ENCODE measurements at regions not wholly inside any gene's neighbourhood (a gene's known extent, or its start where the extent isn't known, plus 50 kb on each side); places are given as distances from the start of the nearest gene placed in this dataset.
A peak's percentile ranks its signal among the peaks of the same experiment; 100 is the strongest.
"Not testable (repeated sequence)": the region's sequence is repeated elsewhere in the genome, so short reads cannot be mapped to it uniquely, and the experiment has no call there.

GRCh38 chr2:91768301-91768700 is 3076.8 kb downstream of the RPIA start:
- not testable (repeated sequence) for H2BK120ac ChIP-seq (ENCODE audit: low read depth, low read length); H3K4me1 ChIP-seq (ENCODE audit: control insufficient read depth in 2 of 2, insufficient read depth in 1 of 2, low read depth in 1 of 2, low read length in 2 of 2); H3K23ac ChIP-seq (ENCODE audit: low read depth, low read length, poor library complexity); H3K4me3 ChIP-seq (ENCODE audit: low read length in 2 of 2); H2AFZ ChIP-seq (ENCODE audit: low read length); H3K4me2 ChIP-seq (ENCODE audit: insufficient read depth, low read length, poor library complexity, severe bottlenecking); H3K27ac ChIP-seq (replicated peaks; ENCODE audit: low read length); H3K4ac ChIP-seq (ENCODE audit: low read length); H2BK12ac ChIP-seq (ENCODE audit: low read length); H3K9ac ChIP-seq (ENCODE audit: low read depth, low read length, poor library complexity); H3K79me1 ChIP-seq (ENCODE audit: low read depth, low read length); H4K91ac ChIP-seq (ENCODE audit: low read depth, low read length, poor library complexity); H2BK5ac ChIP-seq (ENCODE audit: low read length); H3K27me3 ChIP-seq (ENCODE audit: control insufficient read depth in 3 of 3, insufficient read depth in 3 of 3, low read depth in 1 of 3, low read length in 3 of 3); H4K8ac ChIP-seq (ENCODE audit: low read depth, low read length); DNase-seq (ENCODE audit: low spot score); H2BK15ac ChIP-seq (ENCODE audit: low read length); H3K36me3 ChIP-seq (replicated peaks in 1 of 2; ENCODE audit: control insufficient read depth in 2 of 2, insufficient read depth in 2 of 2, low read length in 2 of 2); H2AK5ac ChIP-seq (ENCODE audit: low read depth, low read length); H3K14ac ChIP-seq (ENCODE audit: low read length); H3K9me3 ChIP-seq (replicated peaks in 1 of 2; ENCODE audit: control insufficient read depth in 2 of 2, insufficient read depth in 1 of 2, low read depth in 1 of 2, low read length in 2 of 2)
- no CpG with 5 or more reads among the region's 3 CpGs for WGBS, 2 donors (ENCODE audit: extremely low coverage in 2 of 2, insufficient read length in 2 of 2, insufficient replicate concordance in 1 of 2)
- H3K18ac ChIP-seq (ENCODE audit: low read length), result peak overlapping the region; percentile 13

- not testable (repeated sequence) for H3K4me1 ChIP-seq (ENCODE audit: control insufficient read depth in 2 of 2, insufficient read depth in 1 of 2, low read depth in 1 of 2, low read length in 2 of 2); H3K4me2 ChIP-seq (ENCODE audit: insufficient read depth, low read length, poor library complexity, severe bottlenecking); H3K9me3 ChIP-seq (replicated peaks in 1 of 2; ENCODE audit: control insufficient read depth in 2 of 2, insufficient read depth in 1 of 2, low read depth in 1 of 2, low read length in 2 of 2); H2BK5ac ChIP-seq (ENCODE audit: low read length); H3K9ac ChIP-seq (ENCODE audit: low read depth, low read length, poor library complexity); H2BK120ac ChIP-seq (ENCODE audit: low read depth, low read length); H3K4me3 ChIP-seq (ENCODE audit: low read length in 2 of 2); H3K79me1 ChIP-seq (ENCODE audit: low read depth, low read length); H2AK5ac ChIP-seq (ENCODE audit: low read depth, low read length); DNase-seq (ENCODE audit: low spot score); H4K91ac ChIP-seq (ENCODE audit: low read depth, low read length, poor library complexity); H2BK15ac ChIP-seq (ENCODE audit: low read length); H3K14ac ChIP-seq (ENCODE audit: low read length); H2BK12ac ChIP-seq (ENCODE audit: low read length); H3K18ac ChIP-seq (ENCODE audit: low read length); H2AFZ ChIP-seq (ENCODE audit: low read length); H3K27me3 ChIP-seq (ENCODE audit: control insufficient read depth in 3 of 3, insufficient read depth in 3 of 3, low read depth in 1 of 3, low read length in 3 of 3); H3K23ac ChIP-seq (ENCODE audit: low read depth, low read length, poor library complexity); H3K27ac ChIP-seq (replicated peaks; ENCODE audit: low read length); H4K8ac ChIP-seq (ENCODE audit: low read depth, low read length); H3K4ac ChIP-seq (ENCODE audit: low read length); H3K36me3 ChIP-seq (replicated peaks in 1 of 2; ENCODE audit: control insufficient read depth in 2 of 2, insufficient read depth in 2 of 2, low read length in 2 of 2)
- no CpG with 5 or more reads among the region's 9 CpGs for WGBS, 2 donors (ENCODE audit: extremely low coverage in 2 of 2, insufficient read length in 2 of 2, insufficient replicate concordance in 1 of 2)
Observed at GRCh38 chr2:91768997-91769396, 3077.5 kb downstream of the RPIA start.

- not testable (repeated sequence) for H3K9me3 ChIP-seq (replicated peaks in 1 of 2; ENCODE audit: control insufficient read depth in 2 of 2, insufficient read depth in 1 of 2, low read depth in 1 of 2, low read length in 2 of 2)
Observed at GRCh38 chr2:91770046-91770575, 3078.6 kb downstream of the RPIA start.

GRCh38 chr2:91771604-91772003 is 3080.1 kb downstream of the RPIA start:
- H3K23ac ChIP-seq (ENCODE audit: low read depth, low read length, poor library complexity); H4K8ac ChIP-seq (ENCODE audit: low read depth, low read length); H2BK120ac ChIP-seq (ENCODE audit: low read depth, low read length); H3K18ac ChIP-seq (ENCODE audit: low read length); H3K27ac ChIP-seq (replicated peaks; ENCODE audit: low read length); DNase-seq (ENCODE audit: low spot score); H3K79me1 ChIP-seq (ENCODE audit: low read depth, low read length); H2BK15ac ChIP-seq (ENCODE audit: low read length); H2BK5ac ChIP-seq (ENCODE audit: low read length); H3K4me3 ChIP-seq (ENCODE audit: low read length in 2 of 2); H2AFZ ChIP-seq (ENCODE audit: low read length); H3K14ac ChIP-seq (ENCODE audit: low read length); H3K9ac ChIP-seq (ENCODE audit: low read depth, low read length, poor library complexity); H3K36me3 ChIP-seq (replicated peaks in 1 of 2; ENCODE audit: control insufficient read depth in 2 of 2, insufficient read depth in 2 of 2, low read length in 2 of 2); H3K4me2 ChIP-seq (ENCODE audit: insufficient read depth, low read length, poor library complexity, severe bottlenecking); H3K27me3 ChIP-seq (ENCODE audit: control insufficient read depth in 3 of 3, insufficient read depth in 3 of 3, low read depth in 1 of 3, low read length in 3 of 3); H4K91ac ChIP-seq (ENCODE audit: low read depth, low read length, poor library complexity); H3K4me1 ChIP-seq (ENCODE audit: control insufficient read depth in 2 of 2, insufficient read depth in 1 of 2, low read depth in 1 of 2, low read length in 2 of 2); H3K4ac ChIP-seq (ENCODE audit: low read length); H2BK12ac ChIP-seq (ENCODE audit: low read length); H2AK5ac ChIP-seq (ENCODE audit: low read depth, low read length); H3K9me3 ChIP-seq (replicated peaks in 1 of 2; ENCODE audit: control insufficient read depth in 2 of 2, insufficient read depth in 1 of 2, low read depth in 1 of 2, low read length in 2 of 2): not testable (repeated sequence)
- WGBS, 2 donors (ENCODE audit: extremely low coverage in 2 of 2, insufficient read length in 2 of 2, insufficient replicate concordance in 1 of 2), result no CpG with 5 or more reads among the region's 4 CpGs

More at GRCh38 chr2:91770046-91770575, 3078.6 kb downstream of the RPIA start:
- not testable (repeated sequence) for H2BK15ac ChIP-seq (ENCODE audit: low read length); H3K4me2 ChIP-seq (ENCODE audit: insufficient read depth, low read length, poor library complexity, severe bottlenecking); H2BK5ac ChIP-seq (ENCODE audit: low read length); H3K4me3 ChIP-seq (ENCODE audit: low read length in 2 of 2); H3K9ac ChIP-seq (ENCODE audit: low read depth, low read length, poor library complexity); H3K4me1 ChIP-seq (ENCODE audit: control insufficient read depth in 2 of 2, insufficient read depth in 1 of 2, low read depth in 1 of 2, low read length in 2 of 2); H2BK12ac ChIP-seq (ENCODE audit: low read length); H3K4ac ChIP-seq (ENCODE audit: low read length); H3K18ac ChIP-seq (ENCODE audit: low read length); H3K36me3 ChIP-seq (replicated peaks in 1 of 2; ENCODE audit: control insufficient read depth in 2 of 2, insufficient read depth in 2 of 2, low read length in 2 of 2); H3K14ac ChIP-seq (ENCODE audit: low read length); H3K27me3 ChIP-seq (ENCODE audit: control insufficient read depth in 3 of 3, insufficient read depth in 3 of 3, low read depth in 1 of 3, low read length in 3 of 3); H2BK120ac ChIP-seq (ENCODE audit: low read depth, low read length); H4K8ac ChIP-seq (ENCODE audit: low read depth, low read length); H2AK5ac ChIP-seq (ENCODE audit: low read depth, low read length); H4K91ac ChIP-seq (ENCODE audit: low read depth, low read length, poor library complexity); H3K27ac ChIP-seq (replicated peaks; ENCODE audit: low read length); H3K23ac ChIP-seq (ENCODE audit: low read depth, low read length, poor library complexity); H2AFZ ChIP-seq (ENCODE audit: low read length); H3K79me1 ChIP-seq (ENCODE audit: low read depth, low read length)
- no CpG with 5 or more reads among the region's 8 CpGs for WGBS, 2 donors (ENCODE audit: extremely low coverage in 2 of 2, insufficient read length in 2 of 2, insufficient replicate concordance in 1 of 2)
- DNase-seq (ENCODE audit: low spot score), result peak; percentile 8

All from neuronal stem cell (in vitro differentiated cells).